SK-N-SH treated with all-trans-retinoic acid at 6 μM for 48 hours (cell line): ENCODE measurements at regions not wholly inside any gene's neighbourhood (a gene's known extent, or its start where the extent isn't known, plus 50 kb on each side); places are given as distances from the start of the nearest gene placed in this dataset.

Source experiments
- ATAC-seq: fragments of 200-7000 bp; cut with Tn5 transposase; 3 replicates; pipeline ENCODE4 v1.9.1; 2020; ENCODE audit warnings: mild to moderate bottlenecking, moderate library complexity
- ARNTL ChIP-seq: fragments of 450-650 bp; formaldehyde crosslinking; IDR thresholded peaks from 2 replicates; pipeline ENCODE4 v1.5.0; 2020; ENCODE audit warnings: low read depth, mild to moderate bottlenecking, moderate library complexity, borderline replicate concordance
- BACH2 ChIP-seq: fragments of 250-450 bp; sonication (Bioruptor Pico); IDR thresholded peaks from 2 replicates; pipeline ENCODE4 v1.9.0; 2021; ENCODE audit warnings: mild to moderate bottlenecking, borderline replicate concordance
- CSDC2 ChIP-seq: fragments of 250-450 bp; sonication (Bioruptor Pico); IDR thresholded peaks from 2 replicates; pipeline ENCODE4 v1.5.0; 2020; ENCODE audit warnings: mild to moderate bottlenecking, moderate library complexity
- ESRRG ChIP-seq: fragments of 250-450 bp; sonication (Bioruptor Pico); IDR thresholded peaks from 2 replicates; pipeline ENCODE4 v1.6.1; 2021; ENCODE audit warnings: mild to moderate bottlenecking
- GLIS3 ChIP-seq: fragments of 250-450 bp; sonication (Bioruptor Pico); IDR thresholded peaks from 2 replicates; pipeline ENCODE4 v1.5.0; 2020; ENCODE audit warnings: mild to moderate bottlenecking, moderate library complexity
- ISL1 ChIP-seq: fragments of 250-450 bp; sonication (Bioruptor Pico); IDR thresholded peaks from 2 replicates; pipeline ENCODE4 v2.1.2; 2022; ENCODE audit warnings: mild to moderate bottlenecking, moderate library complexity
- PATZ1 ChIP-seq: fragments of 250-450 bp; sonication (Bioruptor Pico); IDR thresholded peaks from 2 replicates; pipeline ENCODE4 v1.8.0; 2020; ENCODE audit warnings: mild to moderate bottlenecking, moderate library complexity, borderline replicate concordance
- POU6F1 ChIP-seq: fragments of 250-450 bp; sonication (Bioruptor Pico); IDR thresholded peaks from 2 replicates; pipeline ENCODE4 v1.8.0; 2021; ENCODE audit warnings: low read depth, mild to moderate bottlenecking, moderate library complexity, borderline replicate concordance
- PPARA ChIP-seq: fragments of 250-450 bp; sonication (Bioruptor Pico); IDR thresholded peaks from 2 replicates; pipeline ENCODE4 v1.5.0; 2020; ENCODE audit warnings: mild to moderate bottlenecking, borderline replicate concordance
- RARB ChIP-seq: fragments of 250-450 bp; sonication (Bioruptor Pico); IDR thresholded peaks from 2 replicates; pipeline ENCODE4 v1.8.0; 2021; ENCODE audit warnings: mild to moderate bottlenecking, moderate library complexity
- SNAI2 ChIP-seq: fragments of 250-450 bp; sonication (Bioruptor Pico); IDR thresholded peaks from 2 replicates; pipeline ENCODE4 v1.5.0; 2020; ENCODE audit warnings: mild to moderate bottlenecking, moderate library complexity
- TCF4 ChIP-seq: fragments of 250-450 bp; sonication (Bioruptor Pico); IDR thresholded peaks from 2 replicates; pipeline ENCODE4 v1.8.0; 2021; ENCODE audit warnings: mild to moderate bottlenecking, moderate library complexity, borderline replicate concordance
- TOX ChIP-seq: fragments of 250-450 bp; sonication (Bioruptor Pico); IDR thresholded peaks from 2 replicates; pipeline ENCODE4 v1.8.0; 2021; ENCODE audit warnings: mild to moderate bottlenecking, moderate library complexity, borderline replicate concordance
- ZC3H10 ChIP-seq: fragments of 250-450 bp; sonication (Bioruptor Pico); IDR thresholded peaks from 2 replicates; pipeline ENCODE4 v1.5.1; 2021; ENCODE audit warnings: mild to moderate bottlenecking, moderate library complexity
- ZFP3 ChIP-seq: fragments of 250-450 bp; sonication (Bioruptor Pico); IDR thresholded peaks from 2 replicates; pipeline ENCODE4 v1.5.0; 2020; ENCODE audit warnings: mild to moderate bottlenecking, moderate library complexity
- ZNF565 ChIP-seq: fragments of 450-650 bp; formaldehyde crosslinking; conservative IDR thresholded peaks from 2 replicates; pipeline ENCODE4 v1.5.0; 2020; ENCODE audit warnings: low read depth, mild to moderate bottlenecking, moderate library complexity
- ZNF8 ChIP-seq: fragments of 450-650 bp; formaldehyde crosslinking; IDR thresholded peaks from 2 replicates; pipeline ENCODE4 v1.5.0; 2020; ENCODE audit warnings: mild to moderate bottlenecking, moderate library complexity
- TF ChIP-seq, protein P1 (sequence below): fragments of 250-450 bp; sonication (Bioruptor Pico); IDR thresholded peaks from 2 replicates; pipeline ENCODE4 v1.5.1; 2020; ENCODE audit warnings: low read depth, mild to moderate bottlenecking, moderate library complexity
- TF ChIP-seq, protein P2 (sequence below): fragments of 250-450 bp; sonication (Bioruptor Pico); IDR thresholded peaks from 2 replicates; pipeline ENCODE4 v1.5.0; 2020; ENCODE audit warnings: mild to moderate bottlenecking, moderate library complexity
- TF ChIP-seq, protein P3 (sequence below): fragments of 250-450 bp; sonication (Bioruptor Pico); IDR thresholded peaks from 2 replicates; pipeline ENCODE4 v1.5.1; 2021; ENCODE audit warnings: mild to moderate bottlenecking, moderate library complexity

DNA sequence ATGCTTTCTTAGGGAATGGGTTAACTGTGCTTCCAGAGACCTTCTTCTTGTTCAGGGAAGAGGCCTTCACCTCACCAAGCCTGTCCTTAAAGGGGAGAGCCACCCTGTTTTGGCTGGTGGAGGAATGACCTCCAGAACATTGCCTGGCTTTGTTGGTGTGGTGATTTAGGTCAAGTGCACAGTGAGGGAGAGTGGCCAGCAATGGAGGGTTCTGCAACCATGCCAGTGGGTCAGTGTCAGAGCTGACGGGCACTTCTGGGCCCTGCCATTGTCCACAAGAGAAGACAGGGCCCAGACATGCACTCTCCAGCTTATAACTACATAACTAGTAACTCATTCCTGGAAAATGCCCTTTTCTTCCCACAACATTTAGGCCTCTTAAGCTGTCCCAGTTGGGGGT lies 238.5 kb upstream of the AKR1E2 start:
- TF ChIP-seq TCF4 (no peak), TOX (no peak), PPARA (CRISPR knock-in tag) (no peak), PATZ1 (CRISPR knock-in tag) (no peak), POU6F1 (CRISPR knock-in tag) (no peak), ZC3H10 (no peak), ZNF565 (CRISPR knock-in tag) (no peak)
- TF ChIP-seq, all 23 proteins: peak for 0
- ATAC-seq: peak; percentile 32

GRCh38 chr10:4586776-4587175 lies 239.2 kb upstream of the AKR1E2 start:
- peak; percentile 85 for TF ChIP-seq ISL1 (CRISPR knock-in tag)
- TF ChIP-seq PPARA (CRISPR knock-in tag): no peak
- TF ChIP-seq RARB (CRISPR knock-in tag): no peak
- ATAC-seq: peak; percentile 86

DNA sequence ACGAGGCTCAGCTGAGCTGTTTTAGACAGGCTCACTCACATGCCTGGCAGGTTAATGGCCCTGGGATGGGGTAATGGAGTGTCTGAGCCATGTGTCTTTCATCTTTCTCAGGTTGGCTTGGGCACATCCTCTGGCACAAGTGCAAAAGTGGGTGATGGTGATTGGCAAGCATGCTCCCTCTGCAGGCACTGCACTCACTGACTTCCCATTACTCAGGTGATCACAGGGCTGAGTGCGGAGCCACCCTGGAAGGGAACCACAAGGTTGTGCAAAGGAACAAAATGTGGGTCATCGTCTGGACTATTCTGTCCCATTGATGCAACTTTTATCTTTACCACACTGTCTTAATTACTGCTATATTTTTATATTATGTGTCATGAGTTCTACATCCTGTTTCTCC lies 244.1 kb upstream of the AKR1E2 start:
- ATAC-seq: no peak
- TF ChIP-seq POU6F1 (CRISPR knock-in tag) (no peak), ISL1 (CRISPR knock-in tag) (peak; percentile 32; the same call in 1 of the 2 replicates)

DNA sequence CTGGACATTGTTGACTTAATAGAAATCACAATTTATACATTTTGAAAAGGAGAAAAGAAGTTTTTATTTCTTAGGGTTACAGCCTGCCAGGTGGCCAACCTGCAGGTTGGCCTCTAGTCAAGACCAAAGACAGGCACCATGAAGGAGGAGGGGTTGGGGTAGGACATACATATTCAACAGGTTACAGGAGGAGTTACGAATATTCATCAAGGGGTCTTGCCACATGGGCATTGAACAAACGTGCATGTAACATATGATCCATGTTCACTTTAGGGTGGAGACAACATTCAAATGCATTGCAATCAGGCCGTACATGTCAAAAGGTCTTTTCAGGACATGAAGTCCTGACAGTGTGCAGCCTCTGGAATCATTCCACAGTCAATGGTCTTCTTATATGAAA lies 246.2 kb upstream of the AKR1E2 start:
- TF ChIP-seq ESRRG (CRISPR knock-in tag) (no peak), BACH2 (CRISPR knock-in tag) (no peak), ZNF8 (CRISPR knock-in tag) (no peak), PATZ1 (CRISPR knock-in tag) (no peak), SNAI2 (CRISPR knock-in tag) (no peak), ARNTL (CRISPR knock-in tag) (no peak), POU6F1 (CRISPR knock-in tag) (no peak), TOX (no peak), GLIS3 (CRISPR knock-in tag) (no peak), TCF4 (no peak), ZFP3 (no peak), PPARA (CRISPR knock-in tag) (no peak), ZNF565 (CRISPR knock-in tag) (no peak), CSDC2 (CRISPR knock-in tag) (no peak)
- TF ChIP-seq, protein P1, sequence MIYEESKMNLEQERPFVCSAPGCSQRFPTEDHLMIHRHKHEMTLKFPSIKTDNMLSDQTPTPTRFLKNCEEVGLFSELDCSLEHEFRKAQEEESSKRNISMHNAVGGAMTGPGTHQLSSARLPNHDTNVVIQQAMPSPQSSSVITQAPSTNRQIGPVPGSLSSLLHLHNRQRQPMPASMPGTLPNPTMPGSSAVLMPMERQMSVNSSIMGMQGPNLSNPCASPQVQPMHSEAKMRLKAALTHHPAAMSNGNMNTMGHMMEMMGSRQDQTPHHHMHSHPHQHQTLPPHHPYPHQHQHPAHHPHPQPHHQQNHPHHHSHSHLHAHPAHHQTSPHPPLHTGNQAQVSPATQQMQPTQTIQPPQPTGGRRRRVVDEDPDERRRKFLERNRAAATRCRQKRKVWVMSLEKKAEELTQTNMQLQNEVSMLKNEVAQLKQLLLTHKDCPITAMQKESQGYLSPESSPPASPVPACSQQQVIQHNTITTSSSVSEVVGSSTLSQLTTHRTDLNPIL (CRISPR knock-in tag): no peak
- TF ChIP-seq, protein P2, sequence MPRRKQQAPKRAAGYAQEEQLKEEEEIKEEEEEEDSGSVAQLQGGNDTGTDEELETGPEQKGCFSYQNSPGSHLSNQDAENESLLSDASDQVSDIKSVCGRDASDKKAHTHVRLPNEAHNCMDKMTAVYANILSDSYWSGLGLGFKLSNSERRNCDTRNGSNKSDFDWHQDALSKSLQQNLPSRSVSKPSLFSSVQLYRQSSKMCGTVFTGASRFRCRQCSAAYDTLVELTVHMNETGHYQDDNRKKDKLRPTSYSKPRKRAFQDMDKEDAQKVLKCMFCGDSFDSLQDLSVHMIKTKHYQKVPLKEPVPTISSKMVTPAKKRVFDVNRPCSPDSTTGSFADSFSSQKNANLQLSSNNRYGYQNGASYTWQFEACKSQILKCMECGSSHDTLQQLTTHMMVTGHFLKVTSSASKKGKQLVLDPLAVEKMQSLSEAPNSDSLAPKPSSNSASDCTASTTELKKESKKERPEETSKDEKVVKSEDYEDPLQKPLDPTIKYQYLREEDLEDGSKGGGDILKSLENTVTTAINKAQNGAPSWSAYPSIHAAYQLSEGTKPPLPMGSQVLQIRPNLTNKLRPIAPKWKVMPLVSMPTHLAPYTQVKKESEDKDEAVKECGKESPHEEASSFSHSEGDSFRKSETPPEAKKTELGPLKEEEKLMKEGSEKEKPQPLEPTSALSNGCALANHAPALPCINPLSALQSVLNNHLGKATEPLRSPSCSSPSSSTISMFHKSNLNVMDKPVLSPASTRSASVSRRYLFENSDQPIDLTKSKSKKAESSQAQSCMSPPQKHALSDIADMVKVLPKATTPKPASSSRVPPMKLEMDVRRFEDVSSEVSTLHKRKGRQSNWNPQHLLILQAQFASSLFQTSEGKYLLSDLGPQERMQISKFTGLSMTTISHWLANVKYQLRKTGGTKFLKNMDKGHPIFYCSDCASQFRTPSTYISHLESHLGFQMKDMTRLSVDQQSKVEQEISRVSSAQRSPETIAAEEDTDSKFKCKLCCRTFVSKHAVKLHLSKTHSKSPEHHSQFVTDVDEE (CRISPR knock-in tag): no peak
- TF ChIP-seq, protein P3, sequence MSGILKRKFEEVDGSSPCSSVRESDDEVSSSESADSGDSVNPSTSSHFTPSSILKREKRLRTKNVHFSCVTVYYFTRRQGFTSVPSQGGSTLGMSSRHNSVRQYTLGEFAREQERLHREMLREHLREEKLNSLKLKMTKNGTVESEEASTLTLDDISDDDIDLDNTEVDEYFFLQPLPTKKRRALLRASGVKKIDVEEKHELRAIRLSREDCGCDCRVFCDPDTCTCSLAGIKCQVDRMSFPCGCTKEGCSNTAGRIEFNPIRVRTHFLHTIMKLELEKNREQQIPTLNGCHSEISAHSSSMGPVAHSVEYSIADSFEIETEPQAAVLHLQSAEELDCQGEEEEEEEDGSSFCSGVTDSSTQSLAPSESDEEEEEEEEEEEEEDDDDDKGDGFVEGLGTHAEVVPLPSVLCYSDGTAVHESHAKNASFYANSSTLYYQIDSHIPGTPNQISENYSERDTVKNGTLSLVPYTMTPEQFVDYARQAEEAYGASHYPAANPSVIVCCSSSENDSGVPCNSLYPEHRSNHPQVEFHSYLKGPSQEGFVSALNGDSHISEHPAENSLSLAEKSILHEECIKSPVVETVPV (CRISPR knock-in tag): no peak
- TF ChIP-seq, all 23 proteins: peak for 0
- no peak for ATAC-seq
